CD14-positive monocyte (primary cell): ENCODE measurements at regions not wholly inside any gene's neighbourhood (a gene's known extent, or its start where the extent isn't known, plus 50 kb on each side); places are given as distances from the start of the nearest gene placed in this dataset.

Source experiments
- DNase-seq, 3 donors: peaks; one replicate each; pipeline ENCODE4 v3.0.0-alpha.2; 2011 to 2022
- H2AFZ ChIP-seq: 2 replicates; pipeline ENCODE4 v1.6.0; 2012; ENCODE audit warnings: mild to moderate bottlenecking, low read depth, low read length, inconsistent platforms; ENCODE audit not compliant: insufficient read depth, poor library complexity, severe bottlenecking
- H3K27ac ChIP-seq, 2 donors: 1 replicate in 1 of 2; 2 replicates in 1 of 2; pipeline ENCODE4 v1.5.1; 2012 to 2013; ENCODE audit warnings: low read length in 2 of 2, control low read depth in 1 of 2, inconsistent platforms in 1 of 2, low read depth in 1 of 2, mild to moderate bottlenecking in 1 of 2
- H3K27me3 ChIP-seq, 2 donors: one replicate each; pipeline versions ENCODE4 v1.6.0 to v1.6.1; 2011 to 2013; ENCODE audit warnings: low read length in 2 of 2; ENCODE audit not compliant: control insufficient read depth in 2 of 2, insufficient read depth in 2 of 2
- H3K36me3 ChIP-seq, 2 donors: replicated peaks in 1 of 2; 1 replicate in 1 of 2; 2 replicates in 1 of 2; pipeline versions ENCODE4 v1.5.1 to v1.6.1; 2012 to 2013; ENCODE audit warnings: low read length in 2 of 2, control low read depth in 1 of 2, inconsistent platforms in 1 of 2, mild to moderate bottlenecking in 1 of 2; ENCODE audit not compliant: insufficient read depth in 2 of 2, control insufficient read depth in 1 of 2
- H3K4me1 ChIP-seq, 2 donors: 1 replicate in 1 of 2; 2 replicates in 1 of 2; pipeline versions ENCODE4 v1.5.1 to v1.6.1; 2012 to 2013; ENCODE audit warnings: low read length in 2 of 2, control low read depth in 1 of 2, inconsistent platforms in 1 of 2, mild to moderate bottlenecking in 1 of 2, moderate library complexity in 1 of 2; ENCODE audit not compliant: insufficient read depth in 2 of 2, control insufficient read depth in 1 of 2
- H3K4me2 ChIP-seq: replicated peaks from 2 replicates; pipeline ENCODE3; 2012; ENCODE audit warnings: low read length, moderate library complexity, mild to moderate bottlenecking; ENCODE audit not compliant: poor library complexity, severe bottlenecking; ENCODE audit errors: extremely low read depth
- H3K4me3 ChIP-seq, 3 experiments: fragments of 200-600 bp in 1 of 3; sonication (generic) in 1 of 3; replicated peaks in 1 of 3; 1 replicate in 2 of 3; 2 replicates in 1 of 3; pipeline ENCODE4 v1.5.1; 2011 to 2013; ENCODE audit warnings: low read length in 3 of 3, mild to moderate bottlenecking in 3 of 3, control low read depth in 2 of 3, low read depth in 2 of 3, inconsistent platforms in 1 of 3, moderate library complexity in 1 of 3
- H3K79me2 ChIP-seq: 2 replicates; pipeline ENCODE4 v1.6.0; 2012; ENCODE audit warnings: mild to moderate bottlenecking, control low read depth, inconsistent platforms, low read length, moderate library complexity; ENCODE audit not compliant: insufficient read depth
- H3K9ac ChIP-seq: 2 replicates; pipeline ENCODE4 v1.6.0; 2017; ENCODE audit warnings: low read length, mild to moderate bottlenecking; ENCODE audit not compliant: insufficient read depth, poor library complexity, severe bottlenecking
- H3K9me3 ChIP-seq, 2 donors: replicated peaks in 1 of 2; 1 replicate in 1 of 2; 2 replicates in 1 of 2; pipeline versions ENCODE4 v1.5.1 to v1.6.1; 2012 to 2013; ENCODE audit warnings: low read length in 2 of 2, control low read depth in 1 of 2; ENCODE audit not compliant: control insufficient read depth in 1 of 2, insufficient read depth in 1 of 2
- H4K20me1 ChIP-seq: 2 replicates; pipeline ENCODE4 v1.6.0; 2012; ENCODE audit warnings: mild to moderate bottlenecking, low read length, control low read depth, moderate library complexity; ENCODE audit not compliant: insufficient read depth
- H3K27ac Mint-ChIP-seq, 7 donors: one replicate each; pipeline ENCODE4 v1.8.0; 2020; ENCODE audit warnings: mild to moderate bottlenecking in 7 of 7, mixed read lengths in 7 of 7, moderate library complexity in 6 of 7, inconsistent platforms in 2 of 7
- H3K27me3 Mint-ChIP-seq, 3 donors: one replicate each; pipeline ENCODE4 v1.8.0; 2021 to 2022; ENCODE audit warnings: low read depth in 3 of 3, mild to moderate bottlenecking in 3 of 3, mixed read lengths in 3 of 3, moderate library complexity in 3 of 3, inconsistent platforms in 1 of 3
- H3K36me3 Mint-ChIP-seq, 2 donors: one replicate each; pipeline ENCODE4 v1.8.0; 2020; ENCODE audit warnings: mixed read lengths in 2 of 2, inconsistent platforms in 1 of 2, mild to moderate bottlenecking in 1 of 2
- H3K4me1 Mint-ChIP-seq: one replicate; pipeline ENCODE4 v1.8.0; 2020; ENCODE audit warnings: mild to moderate bottlenecking, mixed read lengths
- H3K4me3 Mint-ChIP-seq, 2 donors: one replicate each; pipeline ENCODE4 v1.8.0; 2020; ENCODE audit warnings: mild to moderate bottlenecking in 2 of 2, mixed read lengths in 2 of 2, moderate library complexity in 1 of 2
- H3K9me3 Mint-ChIP-seq, 7 donors: one replicate each; pipeline ENCODE4 v1.8.0; 2020 to 2022; ENCODE audit warnings: mixed read lengths in 7 of 7, mild to moderate bottlenecking in 6 of 7, moderate library complexity in 6 of 7, inconsistent platforms in 2 of 7
- WGBS: methylation state at CpG from one replicate; pipeline ENCODE4 v1.1.5; 2013; ENCODE audit warnings: missing lambda C conversion rate; ENCODE audit not compliant: insufficient coverage; 5-methylcytosine and 5-hydroxymethylcytosine counted together
- intact Hi-C, 2 donors: fragments of 100-400 bp; cut with micrococcal nuclease; formaldehyde crosslinking; loops; one replicate each; pipeline versions ENCODE4 v1.15.0 to v1.15.1; 2023
- TF ChIP-seq, protein P1 (sequence below): fragments of 200-600 bp; IDR thresholded peaks from one replicate; pipeline ENCODE4 v1.8.0; 2022; ENCODE audit warnings: antibody characterized with exemption, mild to moderate bottlenecking

DNA sequence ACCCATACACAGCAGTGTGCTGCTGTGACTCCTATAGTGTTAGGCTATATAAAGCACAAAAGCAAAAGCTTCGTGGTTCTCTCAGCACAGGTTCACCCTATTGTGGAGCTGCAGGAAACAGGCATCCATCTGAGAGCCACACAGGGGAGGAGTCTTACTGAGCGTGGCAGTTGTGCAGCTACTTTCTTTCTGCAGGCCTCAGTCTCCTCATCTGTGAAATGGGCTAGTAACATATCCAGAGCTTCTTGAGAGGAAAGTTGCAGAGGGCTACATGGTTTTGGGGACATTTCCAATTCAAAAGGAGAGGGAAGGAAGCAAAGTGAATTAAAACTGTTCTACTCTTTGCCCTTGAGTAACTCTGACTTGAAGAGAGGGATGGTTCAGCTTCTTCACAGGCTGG is 142.0 kb downstream of the FOXD2 start:
- no peak overlapping the region for H3K9ac ChIP-seq
- TF ChIP-seq, protein P1, sequence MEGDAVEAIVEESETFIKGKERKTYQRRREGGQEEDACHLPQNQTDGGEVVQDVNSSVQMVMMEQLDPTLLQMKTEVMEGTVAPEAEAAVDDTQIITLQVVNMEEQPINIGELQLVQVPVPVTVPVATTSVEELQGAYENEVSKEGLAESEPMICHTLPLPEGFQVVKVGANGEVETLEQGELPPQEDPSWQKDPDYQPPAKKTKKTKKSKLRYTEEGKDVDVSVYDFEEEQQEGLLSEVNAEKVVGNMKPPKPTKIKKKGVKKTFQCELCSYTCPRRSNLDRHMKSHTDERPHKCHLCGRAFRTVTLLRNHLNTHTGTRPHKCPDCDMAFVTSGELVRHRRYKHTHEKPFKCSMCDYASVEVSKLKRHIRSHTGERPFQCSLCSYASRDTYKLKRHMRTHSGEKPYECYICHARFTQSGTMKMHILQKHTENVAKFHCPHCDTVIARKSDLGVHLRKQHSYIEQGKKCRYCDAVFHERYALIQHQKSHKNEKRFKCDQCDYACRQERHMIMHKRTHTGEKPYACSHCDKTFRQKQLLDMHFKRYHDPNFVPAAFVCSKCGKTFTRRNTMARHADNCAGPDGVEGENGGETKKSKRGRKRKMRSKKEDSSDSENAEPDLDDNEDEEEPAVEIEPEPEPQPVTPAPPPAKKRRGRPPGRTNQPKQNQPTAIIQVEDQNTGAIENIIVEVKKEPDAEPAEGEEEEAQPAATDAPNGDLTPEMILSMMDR = no peak
- intact Hi-C loops = no loop called here
- no peak overlapping the region for H3K4me2 ChIP-seq
- H3K79me2 ChIP-seq = no peaks in the 10 kb centered on the region
- peaks cover 0 to 2% of the 10 kb centered on the region in 2 donors for H3K27me3 ChIP-seq
- H3K36me3 ChIP-seq = no peaks in the 10 kb centered on the region
- no peak for DNase-seq
- H3K4me3 Mint-ChIP-seq = no peak overlapping the region
- H3K27ac Mint-ChIP-seq = no peak overlapping the region
- no peaks in the 10 kb centered on the region for H3K36me3 Mint-ChIP-seq
- no peaks in the 10 kb centered on the region for H4K20me1 ChIP-seq
- no peaks in the 10 kb centered on the region for H3K4me1 ChIP-seq
- no peak overlapping the region for H3K4me3 ChIP-seq
- no peak overlapping the region for H2AFZ ChIP-seq
- peaks cover 0 to 19% (median 4%) of the 10 kb centered on the region in 3 donors for H3K27me3 Mint-ChIP-seq
- H3K9me3 Mint-ChIP-seq = no peaks in the 10 kb centered on the region
- H3K9me3 ChIP-seq = no peaks in the 10 kb centered on the region
- 71% methylated on average over 2 of the region's 2 CpGs for WGBS
- H3K27ac ChIP-seq = no peak overlapping the region
- H3K4me1 Mint-ChIP-seq = no peaks in the 10 kb centered on the region

DNA sequence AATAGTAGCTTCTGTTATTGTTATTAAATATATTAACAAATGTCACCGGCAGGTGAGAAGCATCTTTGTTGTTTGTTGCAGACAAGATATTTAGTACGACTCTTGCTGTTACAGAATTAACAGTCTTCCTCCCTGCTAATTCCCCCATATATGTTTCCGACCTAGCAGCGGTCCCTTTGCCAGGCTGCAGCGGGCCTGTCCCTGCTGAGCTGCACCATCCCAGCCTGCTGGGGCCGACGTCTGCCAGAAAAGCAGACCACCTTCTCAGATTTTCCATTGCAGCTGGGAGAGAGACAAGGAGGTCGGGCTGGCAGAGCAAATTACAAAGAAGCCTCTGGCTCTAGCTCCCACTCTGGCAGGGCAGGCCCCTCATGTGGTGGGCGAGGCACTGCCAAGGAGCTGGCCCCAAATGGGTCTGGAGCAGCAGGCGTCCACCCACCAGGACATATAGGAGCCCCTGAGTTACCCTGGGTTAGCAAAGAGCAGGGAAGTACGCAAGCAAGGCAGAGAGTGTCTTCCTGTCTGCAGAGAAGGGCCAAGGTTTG is 142.7 kb downstream of the FOXD2 start:
- Mint-ChIP-seq H3K4me3 (no peak overlapping the region), H3K27me3 (peaks cover 0 to 19% (median 4%) of the 10 kb centered on the region in 3 donors), H3K27ac (no peak overlapping the region), H3K36me3 (no peaks in the 10 kb centered on the region), H3K4me1 (no peaks in the 10 kb centered on the region), H3K9me3 (no peaks in the 10 kb centered on the region)
- DNase-seq = no peak
- H3K9ac ChIP-seq = no peak overlapping the region
- intact Hi-C loops = no loop called here
- no peak overlapping the region for H3K4me3 ChIP-seq
- no peaks in the 10 kb centered on the region for H3K9me3 ChIP-seq
- H3K4me2 ChIP-seq = no peak overlapping the region
- TF ChIP-seq, protein P1 = no peak
- H3K27ac ChIP-seq = no peak overlapping the region
- no peaks in the 10 kb centered on the region for H3K4me1 ChIP-seq
- no peaks in the 10 kb centered on the region for H3K36me3 ChIP-seq
- no peaks in the 10 kb centered on the region for H3K79me2 ChIP-seq
- H3K27me3 ChIP-seq = peaks cover 0 to 2% of the 10 kb centered on the region in 2 donors
- 88% methylated on average over 8 of the region's 11 CpGs for WGBS
- H4K20me1 ChIP-seq = no peaks in the 10 kb centered on the region
- no peak overlapping the region for H2AFZ ChIP-seq
